Suprapubic skin (tissue), 3 donors: ENCODE measurements at regions not wholly inside any gene's neighbourhood (a gene's known extent, or its start where the extent isn't known, plus 50 kb on each side); places are given as distances from the start of the nearest gene placed in this dataset.
"Not testable (repeated sequence)": the region's sequence is repeated elsewhere in the genome, so short reads cannot be mapped to it uniquely, and the experiment has no call there.

ENCODE experiments used
- CTCF ChIP-seq, 2 donors: fragments of 200-600 bp in 1 of 2; fragments of 450-650 bp in 1 of 2; sonication (generic) in 1 of 2; IDR thresholded peaks; one replicate each; pipeline ENCODE4 v1.5.1; 2016 to 2019; ENCODE audit warnings: antibody characterized with exemption in 2 of 2, mild to moderate bottlenecking in 1 of 2, moderate library complexity in 1 of 2
- EP300 ChIP-seq: sonication (generic); formaldehyde crosslinking; IDR thresholded peaks from one replicate; pipeline ENCODE4 v1.6.1; 2017; ENCODE audit warnings: antibody characterized with exemption
- POLR2A ChIP-seq, 2 donors: fragments of 450-650 bp; IDR thresholded peaks; one replicate each; pipeline ENCODE4 v1.6.1; 2017; ENCODE audit warnings: antibody characterized with exemption in 2 of 2, mild to moderate bottlenecking in 2 of 2, moderate library complexity in 2 of 2

GRCh38 chr20:4430826-4431225 lies 181.7 kb upstream of the ADRA1D start:
- TF ChIP-seq POLR2A (IDR thresholded peaks at IDR 0.05); CTCF (IDR thresholded peaks at IDR 0.05); EP300: not testable (repeated sequence)
